Naive B cell (primary cell): ENCODE measurements at regions not wholly inside any gene's neighbourhood (a gene's known extent, or its start where the extent isn't known, plus 50 kb on each side); places are given as distances from the start of the nearest gene placed in this dataset.
"Not testable (repeated sequence)": the region's sequence is repeated elsewhere in the genome, so short reads cannot be mapped to it uniquely, and the experiment has no call there.

ENCODE experiments used
- ATAC-seq, 2 donors: fragments of 150-1000 bp; cut with Tn5 transposase; 2 replicates each; pipeline ENCODE4 v1.10.0; 2021; ENCODE audit warnings: low read depth in 2 of 2, mild to moderate bottlenecking in 2 of 2, moderate library complexity in 2 of 2
- DNase-seq: peaks from one replicate; pipeline ENCODE4 v3.0.0; 2022
- H3K27ac Mint-ChIP-seq, 6 donors: one replicate each; pipeline ENCODE4 v1.8.0; 2020 to 2022; ENCODE audit warnings: mild to moderate bottlenecking in 6 of 6, mixed read lengths in 6 of 6, moderate library complexity in 5 of 6, inconsistent platforms in 2 of 6
- H3K27me3 Mint-ChIP-seq, 3 donors: one replicate each; pipeline ENCODE4 v1.8.0; 2021 to 2022; ENCODE audit warnings: mixed read lengths in 3 of 3, mild to moderate bottlenecking in 1 of 3
- H3K36me3 Mint-ChIP-seq, 2 donors: one replicate each; pipeline ENCODE4 v1.8.0; 2020 to 2022; ENCODE audit warnings: mixed read lengths in 2 of 2, inconsistent platforms in 1 of 2, mild to moderate bottlenecking in 1 of 2
- H3K4me1 Mint-ChIP-seq, 3 donors: one replicate each; pipeline ENCODE4 v1.8.0; 2020 to 2022; ENCODE audit warnings: mixed read lengths in 3 of 3, inconsistent platforms in 1 of 3, mild to moderate bottlenecking in 1 of 3, moderate library complexity in 1 of 3
- H3K4me3 Mint-ChIP-seq, 8 donors: one replicate each; pipeline ENCODE4 v1.8.0; 2020 to 2022; ENCODE audit warnings: mild to moderate bottlenecking in 8 of 8, mixed read lengths in 8 of 8, moderate library complexity in 8 of 8, inconsistent platforms in 2 of 8
- H3K9me3 Mint-ChIP-seq, 7 donors: one replicate each; pipeline ENCODE4 v1.8.0; 2020 to 2022; ENCODE audit warnings: mixed read lengths in 7 of 7, mild to moderate bottlenecking in 5 of 7, inconsistent platforms in 2 of 7, moderate library complexity in 1 of 7

GRCh38 chr10:131816941-131817700, 83.7 kb upstream of the PPP2R2D start:
- ATAC-seq (no peak), DNase-seq (no peak)
- H3K36me3 Mint-ChIP-seq = no peaks in the 10 kb centered on the region
- H3K4me1 Mint-ChIP-seq = no peaks in the 10 kb centered on the region
- H3K27me3 Mint-ChIP-seq = peaks cover 0 to 14% (median 11%) of the 10 kb centered on the region in 3 donors
- H3K9me3 Mint-ChIP-seq = no peaks in the 10 kb centered on the region
- H3K4me3 Mint-ChIP-seq = no peak overlapping the region
- H3K27ac Mint-ChIP-seq = no peak overlapping the region

- H3K9me3 Mint-ChIP-seq = no peaks in the 10 kb centered on the region
- ATAC-seq (no peak), DNase-seq (no peak)
- no peak overlapping the region for H3K27ac Mint-ChIP-seq
- no peak overlapping the region for H3K4me3 Mint-ChIP-seq
- peaks cover 0 to 14% (median 11%) of the 10 kb centered on the region in 3 donors for H3K27me3 Mint-ChIP-seq
- H3K4me1 Mint-ChIP-seq = no peaks in the 10 kb centered on the region
- no peaks in the 10 kb centered on the region for H3K36me3 Mint-ChIP-seq
These were observed 82.8 kb upstream of the PPP2R2D start for GRCh38 chr10:131817866-131818509.

DNA sequence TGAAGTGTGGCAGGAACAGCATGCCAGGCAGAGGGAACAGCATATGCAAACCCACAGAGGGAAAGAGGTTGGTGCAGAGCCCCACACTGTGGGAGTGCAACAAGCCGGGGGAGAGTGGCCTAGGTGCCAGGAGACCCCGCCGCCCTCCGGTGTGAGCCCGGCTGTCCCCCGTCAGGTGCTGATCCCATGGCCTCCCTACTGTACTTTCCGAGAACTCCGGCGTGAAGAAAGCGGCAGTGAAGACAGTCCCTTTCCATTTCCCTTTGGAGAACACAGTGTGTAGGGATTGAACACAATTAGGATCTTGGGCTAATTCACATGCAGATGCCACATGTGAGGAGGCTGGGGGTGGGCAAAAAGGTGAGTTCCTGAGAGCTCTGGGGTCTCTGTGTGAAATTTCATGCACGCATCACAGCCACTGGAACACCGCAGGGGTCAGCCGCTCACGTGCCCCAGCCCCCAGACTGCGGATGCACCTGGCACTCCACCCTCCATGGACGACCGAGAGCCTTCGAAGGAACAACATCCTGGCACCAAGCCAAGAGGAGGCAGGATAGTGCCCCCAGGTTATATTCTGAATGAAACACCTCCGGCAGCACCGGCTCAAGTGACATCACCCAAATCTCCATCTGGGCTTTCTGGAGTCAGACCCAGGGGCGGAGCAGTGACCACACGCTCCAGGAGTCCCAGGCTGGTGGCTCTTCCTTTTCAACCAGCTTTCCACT, 82.1 kb upstream of the PPP2R2D start:
- Mint-ChIP-seq H3K27me3 (peaks cover 0 to 14% (median 6%) of the 10 kb centered on the region in 3 donors), H3K9me3 (no peaks in the 10 kb centered on the region), H3K36me3 (no peaks in the 10 kb centered on the region), H3K27ac (no peak overlapping the region), H3K4me3 (no peak overlapping the region), H3K4me1 (no peaks in the 10 kb centered on the region)
- no peak for DNase-seq
- ATAC-seq = no peak

DNA sequence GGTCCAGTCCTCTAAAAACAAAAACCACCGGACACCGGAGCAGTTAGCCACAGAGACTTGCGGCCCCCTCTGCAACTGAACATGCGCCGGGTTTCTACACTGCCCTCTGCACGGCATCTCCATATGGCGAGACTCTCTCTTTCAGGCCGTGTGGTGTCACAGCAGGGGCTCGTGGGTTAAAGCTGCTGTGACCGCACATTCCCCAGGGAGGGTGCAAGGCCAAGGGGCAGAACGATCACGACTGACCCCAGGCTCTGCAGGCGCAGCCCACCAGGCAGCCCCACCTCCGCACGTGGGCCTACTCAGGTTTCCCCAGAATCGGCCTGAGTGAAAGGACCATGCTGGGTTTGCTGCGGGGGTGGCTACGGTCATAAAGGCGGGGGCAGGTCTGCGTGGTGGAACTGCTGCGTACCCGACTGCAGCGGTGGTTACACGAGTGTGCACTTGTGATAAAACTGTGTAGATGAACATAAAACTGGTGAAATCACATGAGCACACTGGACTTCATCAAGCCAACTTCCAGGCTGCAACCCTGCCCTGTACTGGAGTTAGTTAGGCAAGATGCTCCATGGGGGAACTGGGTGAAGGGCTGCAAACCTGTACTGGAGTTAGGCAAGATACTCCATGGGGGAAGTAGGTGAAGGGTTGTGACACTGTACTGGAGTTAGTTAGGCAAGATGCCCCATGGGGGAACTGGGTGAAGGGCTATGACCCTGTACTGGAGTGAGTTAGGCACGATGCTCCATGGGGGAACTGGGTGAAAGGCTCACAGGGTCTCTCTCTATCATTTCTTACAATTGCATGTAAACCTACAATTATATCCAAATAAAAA, 81.4 kb upstream of the PPP2R2D start:
- no peaks in the 10 kb centered on the region for H3K9me3 Mint-ChIP-seq
- H3K36me3 Mint-ChIP-seq = no peaks in the 10 kb centered on the region
- peaks cover 0 to 14% (median 4%) of the 10 kb centered on the region in 3 donors for H3K27me3 Mint-ChIP-seq
- H3K4me3 Mint-ChIP-seq = no peak overlapping the region
- no peak overlapping the region for H3K27ac Mint-ChIP-seq
- no peak for DNase-seq
- no peak for ATAC-seq
- no peaks in the 10 kb centered on the region for H3K4me1 Mint-ChIP-seq

DNA sequence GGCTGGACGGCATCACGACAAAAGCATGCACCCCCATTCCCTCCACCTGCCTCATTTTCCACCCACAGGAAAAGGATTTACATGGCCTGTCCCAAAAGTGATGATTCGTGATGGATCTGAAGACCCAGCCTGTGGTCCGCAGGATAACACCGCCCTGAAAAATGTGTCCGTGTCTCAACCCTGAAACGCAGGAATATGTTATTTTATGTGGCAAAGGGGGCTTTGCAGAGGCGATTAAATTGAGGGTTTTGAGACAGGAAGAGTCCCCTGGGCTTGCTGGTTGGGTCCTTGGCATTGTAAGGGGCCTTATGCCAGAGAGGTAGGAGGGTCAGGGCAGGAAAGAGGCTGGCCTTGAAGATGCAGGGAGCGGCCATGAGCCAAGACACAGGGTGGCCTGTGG, 80.2 kb upstream of the PPP2R2D start:
- Mint-ChIP-seq H3K36me3 (no peaks in the 10 kb centered on the region), H3K4me3 (no peak overlapping the region), H3K27me3 (peaks cover 7 to 11% (median 8%) of the 10 kb centered on the region in 3 donors), H3K27ac (peak overlapping the region in 1 of 6 donors; percentile 88), H3K4me1 (no peaks in the 10 kb centered on the region), H3K9me3 (no peaks in the 10 kb centered on the region)
- ATAC-seq = no peak
- DNase-seq = no peak

DNA sequence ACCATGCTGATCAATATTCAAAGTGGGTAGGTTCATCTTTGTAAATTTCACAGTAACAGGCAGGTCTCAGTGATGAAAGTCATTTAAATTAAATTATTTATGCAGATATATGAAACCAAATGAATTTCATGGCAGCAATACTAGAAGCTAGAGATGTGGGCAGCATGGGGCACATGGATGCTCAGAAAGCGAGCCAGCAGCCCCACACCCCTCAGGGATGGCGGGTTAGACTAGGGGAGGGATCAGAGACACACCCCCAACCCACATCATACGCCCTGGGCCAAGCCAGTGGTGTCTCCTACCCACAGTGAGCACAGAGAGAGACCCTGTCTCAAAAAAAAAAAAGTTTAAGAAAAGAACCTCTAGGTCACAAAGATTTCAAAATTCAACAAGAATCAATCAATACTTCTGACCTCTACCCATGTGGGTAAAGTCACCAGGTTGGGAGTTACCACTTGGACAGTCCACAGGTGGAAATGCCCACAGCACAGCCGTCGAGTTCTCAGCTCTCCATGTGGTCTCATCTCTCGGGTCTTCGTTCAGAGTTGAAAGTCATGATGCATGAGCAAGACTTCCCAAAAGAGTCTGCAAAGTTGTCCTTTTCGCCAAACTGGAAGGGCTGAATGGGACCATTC, 79.3 kb upstream of the PPP2R2D start:
- ATAC-seq (no peak), DNase-seq (no peak)
- Mint-ChIP-seq H3K9me3 (peaks cover 0 to 2% (median 0%) of the 10 kb centered on the region in 7 donors), H3K4me3 (no peak overlapping the region), H3K36me3 (no peaks in the 10 kb centered on the region), H3K4me1 (no peaks in the 10 kb centered on the region), H3K27me3 (peaks cover 7 to 14% (median 11%) of the 10 kb centered on the region in 3 donors), H3K27ac (no peak overlapping the region)

DNA sequence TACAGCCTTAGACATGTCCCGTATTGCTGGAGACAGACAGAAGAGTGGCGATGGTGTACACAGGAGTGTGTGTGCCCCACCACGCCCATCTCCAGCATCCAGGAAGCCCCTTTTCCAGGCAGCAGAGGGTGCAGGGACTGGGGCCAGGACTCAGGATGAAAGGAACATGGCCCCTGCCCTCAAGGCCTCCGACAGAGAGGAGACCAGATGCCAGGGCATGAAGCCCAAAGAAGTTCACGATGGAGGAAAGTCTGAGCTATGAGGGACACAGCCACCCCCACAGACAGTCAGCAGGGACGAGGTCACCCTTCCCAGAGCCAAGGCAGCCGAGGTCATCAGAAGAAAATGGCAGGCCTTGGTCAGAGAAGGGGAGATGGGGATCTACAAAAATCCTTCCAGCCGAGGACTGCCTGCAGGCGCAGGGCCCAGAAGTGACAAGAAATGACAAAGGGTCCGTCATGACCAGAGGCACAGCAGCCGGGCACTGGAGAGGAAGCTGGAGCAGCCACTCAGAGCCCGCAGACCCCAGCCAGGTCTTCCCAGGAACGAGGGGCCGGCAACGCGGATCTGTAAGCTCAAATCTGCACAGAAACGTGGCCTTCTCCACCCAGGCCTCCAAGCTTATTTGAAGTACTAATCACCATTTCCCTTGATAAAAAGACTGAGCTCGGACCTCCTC, 78.7 kb upstream of the PPP2R2D start:
- ATAC-seq = no peak

GRCh38 chr10:131822692-131823245, 78.0 kb upstream of the PPP2R2D start:
- peaks cover 0 to 6% (median 4%) of the 10 kb centered on the region in 7 donors for H3K9me3 Mint-ChIP-seq
- H3K36me3 Mint-ChIP-seq = no peaks in the 10 kb centered on the region
- ATAC-seq = no peak
- no peaks in the 10 kb centered on the region for H3K4me1 Mint-ChIP-seq
- H3K27ac Mint-ChIP-seq = peak overlapping the region in 1 of 6 donors; percentile 33
- peaks cover 7 to 18% (median 17%) of the 10 kb centered on the region in 3 donors for H3K27me3 Mint-ChIP-seq
- no peak overlapping the region for H3K4me3 Mint-ChIP-seq
- DNase-seq = no peak

More for the DNA sequence above, 78.7 kb upstream of the PPP2R2D start:
- H3K4me1 Mint-ChIP-seq = no peaks in the 10 kb centered on the region
- peaks cover 0 to 2% (median 0%) of the 10 kb centered on the region in 7 donors for H3K9me3 Mint-ChIP-seq
- peak overlapping the region in 1 of 6 donors; percentile 16 for H3K27ac Mint-ChIP-seq
- no peaks in the 10 kb centered on the region for H3K36me3 Mint-ChIP-seq
- peaks cover 7 to 18% (median 12%) of the 10 kb centered on the region in 3 donors for H3K27me3 Mint-ChIP-seq
- DNase-seq = no peak
- no peak overlapping the region for H3K4me3 Mint-ChIP-seq

DNA sequence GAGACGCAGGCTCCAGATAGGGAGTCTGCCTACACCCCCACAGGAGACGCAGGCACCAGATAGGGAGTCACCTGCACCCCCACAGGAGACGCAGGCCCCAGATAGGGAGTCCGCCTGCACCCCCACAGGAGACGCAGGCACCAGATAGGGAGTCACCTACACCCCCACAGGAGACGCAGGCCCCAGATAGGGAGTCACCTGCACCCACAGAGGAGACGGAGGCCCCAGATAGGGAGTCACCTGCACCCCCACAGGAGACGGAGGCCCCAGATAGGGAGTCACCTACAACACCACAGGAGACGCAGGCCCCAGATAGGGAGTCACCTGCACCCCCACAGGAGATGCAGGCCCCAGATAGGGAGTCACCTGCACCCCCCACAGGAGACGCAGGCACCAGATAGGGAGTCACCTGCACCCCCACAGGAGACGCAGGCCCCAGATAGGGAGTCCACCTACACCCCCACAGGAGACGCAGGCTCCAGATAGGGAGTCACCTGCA, 77.2 kb upstream of the PPP2R2D start:
- not testable (repeated sequence) for DNase-seq

DNA sequence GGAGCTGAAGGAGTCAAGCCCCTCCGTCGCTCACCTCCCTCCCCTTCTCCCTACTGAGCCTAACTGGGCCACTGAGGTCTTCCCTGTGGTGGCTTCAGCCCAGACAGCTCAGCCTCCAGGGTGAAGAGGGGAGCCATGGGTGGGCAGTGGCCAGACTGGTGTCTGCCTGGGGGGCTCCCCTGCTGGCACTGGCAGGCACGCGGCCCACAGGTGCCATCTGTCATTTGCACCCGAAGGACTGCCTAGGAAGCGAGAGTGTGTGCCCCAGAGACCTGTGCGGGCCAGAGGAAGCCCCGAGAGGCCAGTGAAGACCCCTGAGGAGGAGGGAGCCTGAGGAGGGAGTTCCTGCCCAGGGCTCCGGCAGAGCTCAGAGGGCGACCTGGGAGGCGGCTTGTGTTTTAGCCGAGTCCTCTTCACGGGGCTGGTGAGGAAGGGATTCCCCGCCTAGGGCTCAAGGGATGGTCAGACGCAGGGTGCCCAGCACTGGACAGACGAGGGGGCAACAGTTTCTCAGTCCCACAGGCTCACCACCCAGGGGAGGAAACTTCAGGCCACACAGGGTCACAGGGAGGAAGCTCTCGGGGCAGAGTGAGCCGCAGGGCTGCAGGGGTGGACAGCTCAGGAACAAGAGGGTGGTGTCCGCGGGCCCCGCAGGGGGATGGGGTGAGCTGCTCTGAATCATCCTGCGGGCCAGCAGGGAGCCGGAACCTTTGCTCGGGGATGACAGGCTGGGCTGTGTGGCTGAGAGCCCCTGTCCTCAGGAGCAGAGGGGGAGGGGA, 76.2 kb upstream of the PPP2R2D start:
- no peak for DNase-seq
- Mint-ChIP-seq H3K4me3 (peak overlapping the region in 1 of 8 donors; percentile 29), H3K9me3 (peaks cover 2 to 15% (median 4%) of the 10 kb centered on the region in 7 donors), H3K27me3 (peaks cover 8 to 17% (median 13%) of the 10 kb centered on the region in 3 donors), H3K36me3 (no peaks in the 10 kb centered on the region), H3K27ac (no peak overlapping the region), H3K4me1 (no peaks in the 10 kb centered on the region)
- ATAC-seq = no peak

More for the DNA sequence above, 77.2 kb upstream of the PPP2R2D start:
- H3K27ac Mint-ChIP-seq, ATAC-seq, H3K4me1 Mint-ChIP-seq, H3K4me3 Mint-ChIP-seq, H3K36me3 Mint-ChIP-seq: not testable (repeated sequence)
- Mint-ChIP-seq H3K27me3 (peaks cover 7 to 18% (median 17%) of the 10 kb centered on the region in 3 donors), H3K9me3 (peaks cover 2 to 15% (median 4%) of the 10 kb centered on the region in 7 donors)

DNA sequence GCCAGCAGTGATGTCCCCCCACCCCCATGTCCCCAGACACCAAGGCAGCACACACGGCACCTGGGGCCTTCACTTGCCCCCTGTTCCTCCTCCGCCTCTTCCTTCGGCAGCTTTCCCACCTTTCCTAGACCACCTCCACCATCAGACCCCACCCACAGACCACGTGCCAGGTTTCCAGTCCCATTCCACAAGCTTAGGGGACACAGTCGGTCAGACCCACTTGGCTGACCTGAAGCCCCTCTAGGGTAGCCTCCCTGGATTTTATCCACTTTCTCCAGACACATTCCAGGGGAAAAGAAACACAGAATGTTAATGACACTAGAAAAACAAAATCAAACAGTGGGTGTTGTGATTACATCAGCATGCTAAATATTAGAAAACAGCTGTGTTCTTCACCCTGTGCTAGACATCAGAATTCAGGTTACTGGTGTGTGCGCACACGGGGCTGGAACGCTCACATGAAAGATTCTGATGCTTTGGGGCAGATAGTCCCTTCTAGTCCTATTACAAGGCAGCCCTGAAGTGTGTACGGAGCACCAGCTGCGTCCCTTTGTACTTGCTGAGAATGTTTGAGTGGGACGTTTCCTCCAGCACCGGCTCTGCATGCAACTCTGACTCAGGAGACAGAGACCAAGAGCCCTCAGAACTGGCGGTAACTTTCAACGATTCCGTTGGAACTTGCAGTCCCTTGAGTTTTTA, 75.5 kb upstream of the PPP2R2D start:
- ATAC-seq = no peak
- no peak for DNase-seq
- H3K27ac Mint-ChIP-seq = no peak overlapping the region
- H3K4me1 Mint-ChIP-seq = no peaks in the 10 kb centered on the region
- peaks cover 2 to 15% (median 4%) of the 10 kb centered on the region in 7 donors for H3K9me3 Mint-ChIP-seq
- peaks cover 12 to 17% (median 15%) of the 10 kb centered on the region in 3 donors for H3K27me3 Mint-ChIP-seq
- H3K36me3 Mint-ChIP-seq = no peaks in the 10 kb centered on the region
- H3K4me3 Mint-ChIP-seq = no peak overlapping the region
